Upper lobe of right lung (tissue), 1 donor: ENCODE measurements at regions not wholly inside any gene's neighbourhood (a gene's known extent, or its start where the extent isn't known, plus 50 kb on each side); places are given as distances from the start of the nearest gene placed in this dataset.

ENCODE experiments used
- ATAC-seq: fragments of 200-7000 bp; cut with Tn5 transposase; one replicate; pipeline ENCODE4 v1.9.1; 2020; ENCODE audit warnings: mild to moderate bottlenecking, moderate library complexity
- DNase-seq: peaks from one replicate; pipeline ENCODE4 v3.0.0-alpha.2; 2020
- H3K27ac ChIP-seq: fragments of 200-600 bp; one replicate; pipeline ENCODE4 v1.8.0; 2022
- H3K27me3 ChIP-seq: fragments of 200-600 bp; one replicate; pipeline ENCODE4 v1.8.0; 2022; ENCODE audit warnings: mild to moderate bottlenecking
- H3K36me3 ChIP-seq: fragments of 200-600 bp; one replicate; pipeline ENCODE4 v1.8.0; 2022
- H3K4me1 ChIP-seq: fragments of 200-600 bp; one replicate; pipeline ENCODE4 v1.8.0; 2022
- H3K4me3 ChIP-seq: fragments of 200-600 bp; one replicate; pipeline ENCODE4 v1.8.0; 2022; ENCODE audit warnings: mild to moderate bottlenecking
- H3K9me3 ChIP-seq: fragments of 200-600 bp; one replicate; pipeline ENCODE4 v1.8.0; 2022
- CTCF ChIP-seq: fragments of 200-600 bp; IDR thresholded peaks from one replicate; pipeline ENCODE4 v1.8.0; 2022; ENCODE audit warnings: antibody characterized with exemption
- intact Hi-C: fragments of 100-400 bp; cut with DNase I; formaldehyde crosslinking; loops from one replicate; pipeline ENCODE4 v1.11.0; 2022
- donor health status: DM: no; HTN: yes; CAD: no; lungs with severe emphysema.

GRCh38 chr2:51994123-51994763 is 962.3 kb upstream of the NRXN1 start:
- H3K9me3 ChIP-seq = no peaks in the 10 kb centered on the region
- no peaks in the 10 kb centered on the region for H3K27me3 ChIP-seq
- H3K4me3 ChIP-seq = no peak overlapping the region
- DNase-seq (no peak), ATAC-seq (no peak)
- H3K27ac ChIP-seq = no peak overlapping the region
- H3K36me3 ChIP-seq = no peaks in the 10 kb centered on the region
- intact Hi-C loops = no loop called here
- TF ChIP-seq CTCF = no peak
- H3K4me1 ChIP-seq = no peaks in the 10 kb centered on the region

- DNase-seq (no peak), ATAC-seq (no peak)
- no peaks in the 10 kb centered on the region for H3K27me3 ChIP-seq
- intact Hi-C loops = no loop called here
- H3K4me3 ChIP-seq = no peak overlapping the region
- no peaks in the 10 kb centered on the region for H3K4me1 ChIP-seq
- H3K27ac ChIP-seq = no peak overlapping the region
- no peaks in the 10 kb centered on the region for H3K36me3 ChIP-seq
- no peak for TF ChIP-seq CTCF
- H3K9me3 ChIP-seq = no peaks in the 10 kb centered on the region
Observed at GRCh38 chr2:51990684-51991083, 958.8 kb upstream of the NRXN1 start.

- Histone ChIP-seq H3K27me3 (no peaks in the 10 kb centered on the region), H3K27ac (no peak overlapping the region), H3K9me3 (no peaks in the 10 kb centered on the region), H3K4me1 (no peaks in the 10 kb centered on the region), H3K4me3 (no peak overlapping the region), H3K36me3 (no peaks in the 10 kb centered on the region)
- DNase-seq (no peak), ATAC-seq (no peak)
- TF ChIP-seq CTCF = no peak
- intact Hi-C loops = no loop called here
Observed at GRCh38 chr2:51986101-51986500, 954.2 kb upstream of the NRXN1 start.

- no peak for ATAC-seq
- H3K36me3 ChIP-seq = no peaks in the 10 kb centered on the region
- intact Hi-C loops = no loop called here
- no peak overlapping the region for H3K27ac ChIP-seq
- no peak overlapping the region for H3K4me3 ChIP-seq
- no peaks in the 10 kb centered on the region for H3K4me1 ChIP-seq
- H3K9me3 ChIP-seq = no peaks in the 10 kb centered on the region
- no peak for TF ChIP-seq CTCF
- H3K27me3 ChIP-seq = no peaks in the 10 kb centered on the region
- DNase-seq = no peak
Observed at GRCh38 chr2:51981783-51982182, 949.9 kb upstream of the NRXN1 start.

- no peaks in the 10 kb centered on the region for H3K4me1 ChIP-seq
- intact Hi-C loops = no loop called here
- ATAC-seq = no peak
- TF ChIP-seq CTCF = no peak
- no peak overlapping the region for H3K27ac ChIP-seq
- no peaks in the 10 kb centered on the region for H3K27me3 ChIP-seq
- H3K36me3 ChIP-seq = no peaks in the 10 kb centered on the region
- DNase-seq = no peak
- no peaks in the 10 kb centered on the region for H3K9me3 ChIP-seq
- no peak overlapping the region for H3K4me3 ChIP-seq
Observed at GRCh38 chr2:51976623-51977022, 944.7 kb upstream of the NRXN1 start.

GRCh38 chr2:51971136-51971535 is 939.2 kb upstream of the NRXN1 start:
- no peak overlapping the region for H3K4me3 ChIP-seq
- H3K27ac ChIP-seq = no peak overlapping the region
- DNase-seq (no peak), ATAC-seq (no peak)
- no peaks in the 10 kb centered on the region for H3K36me3 ChIP-seq
- H3K4me1 ChIP-seq = no peaks in the 10 kb centered on the region
- intact Hi-C loops = no loop called here
- no peaks in the 10 kb centered on the region for H3K27me3 ChIP-seq
- no peaks in the 10 kb centered on the region for H3K9me3 ChIP-seq
- TF ChIP-seq CTCF = no peak
